H9 (cell line): ENCODE measurements at regions not wholly inside any gene's neighbourhood (a gene's known extent, or its start where the extent isn't known, plus 50 kb on each side); places are given as distances from the start of the nearest gene placed in this dataset.

Experiments used
- DNase-seq: peaks from one replicate; pipeline ENCODE4 v3.0.0-alpha.2; 2017
- H2AFZ ChIP-seq: one replicate; pipeline ENCODE4 v1.6.1; 2013; ENCODE audit warnings: mild to moderate bottlenecking, low read length, control low read depth, moderate library complexity
- H2AK5ac ChIP-seq: 2 replicates; pipeline ENCODE4 v1.6.1; 2013; ENCODE audit warnings: low read length, control low read depth, mixed read lengths; ENCODE audit not compliant: insufficient read length
- H2BK120ac ChIP-seq: one replicate; pipeline ENCODE4 v1.6.1; 2013; ENCODE audit warnings: low read depth, mild to moderate bottlenecking, low read length, control low read depth, inconsistent platforms; ENCODE audit not compliant: poor library complexity, severe bottlenecking
- H2BK12ac ChIP-seq: 2 replicates; pipeline ENCODE4 v1.6.1; 2013; ENCODE audit warnings: low read length, control low read depth, mixed read lengths, low read depth; ENCODE audit not compliant: insufficient read length
- H2BK15ac ChIP-seq: 2 replicates; pipeline ENCODE4 v1.6.1; 2013; ENCODE audit warnings: low read depth, low read length, control low read depth
- H2BK20ac ChIP-seq: one replicate; pipeline ENCODE4 v1.6.1; 2013; ENCODE audit warnings: low read depth, mild to moderate bottlenecking, low read length, control low read depth, inconsistent platforms; ENCODE audit not compliant: poor library complexity, severe bottlenecking
- H2BK5ac ChIP-seq: 2 replicates; pipeline ENCODE4 v1.6.1; 2013; ENCODE audit warnings: low read length, control low read depth, mixed read lengths; ENCODE audit not compliant: insufficient read length
- H3K14ac ChIP-seq: 2 replicates; pipeline ENCODE4 v1.6.1; 2013; ENCODE audit warnings: low read length, control low read depth; ENCODE audit not compliant: insufficient read depth
- H3K18ac ChIP-seq: 2 replicates; pipeline ENCODE4 v1.6.1; 2013; ENCODE audit warnings: low read depth, mild to moderate bottlenecking, mixed read lengths, low read length, control low read depth; ENCODE audit not compliant: insufficient read length
- H3K23ac ChIP-seq: 2 replicates; pipeline ENCODE4 v1.6.1; 2013; ENCODE audit warnings: low read length, control low read depth, mixed read lengths, low read depth; ENCODE audit not compliant: insufficient read length
- H3K23me2 ChIP-seq: 2 replicates; pipeline ENCODE4 v1.6.1; 2013; ENCODE audit warnings: low read depth, mild to moderate bottlenecking, mixed read lengths, low read length, control low read depth; ENCODE audit not compliant: insufficient read length, poor library complexity, severe bottlenecking
- H3K27ac ChIP-seq: 2 replicates; pipeline ENCODE4 v1.5.1; 2013; ENCODE audit warnings: low read length, control low read depth, mixed read lengths, low read depth; ENCODE audit not compliant: insufficient read length
- H3K27me3 ChIP-seq: 2 replicates; pipeline ENCODE4 v1.6.1; 2013; ENCODE audit warnings: low read length, control low read depth, inconsistent platforms; ENCODE audit not compliant: insufficient read depth
- H3K4ac ChIP-seq: 2 replicates; pipeline ENCODE4 v1.6.1; 2013; ENCODE audit warnings: low read depth, mild to moderate bottlenecking, control low read depth, inconsistent platforms, low read length, moderate library complexity
- H3K4me1 ChIP-seq: 2 replicates; pipeline ENCODE4 v1.6.1; 2013; ENCODE audit warnings: low read length, control low read depth, inconsistent platforms; ENCODE audit not compliant: insufficient read depth
- H3K4me2 ChIP-seq: 2 replicates; pipeline ENCODE4 v1.6.1; 2013; ENCODE audit warnings: low read length, control low read depth, mixed read lengths; ENCODE audit not compliant: insufficient read length, insufficient read depth
- H3K56ac ChIP-seq: 2 replicates; pipeline ENCODE4 v1.6.1; 2013; ENCODE audit warnings: low read depth, mild to moderate bottlenecking, mixed read lengths, low read length, control low read depth; ENCODE audit not compliant: insufficient read length
- H3K79me1 ChIP-seq: 2 replicates; pipeline ENCODE4 v1.6.1; 2013; ENCODE audit warnings: low read depth, mild to moderate bottlenecking, moderate library complexity, low read length, control low read depth, inconsistent platforms; ENCODE audit not compliant: insufficient read depth, poor library complexity, severe bottlenecking
- H3K79me2 ChIP-seq: 2 replicates; pipeline ENCODE4 v1.6.1; 2013; ENCODE audit warnings: low read length, control low read depth, inconsistent platforms; ENCODE audit not compliant: insufficient read depth
- H3K9ac ChIP-seq: 2 replicates; pipeline ENCODE4 v1.6.1; 2013; ENCODE audit warnings: low read length, control low read depth, mixed read lengths; ENCODE audit not compliant: insufficient read length; ENCODE audit errors: extremely low read depth
- H3K9me3 ChIP-seq: one replicate; pipeline ENCODE4 v1.6.1; 2013; ENCODE audit warnings: low read depth, low read length, inconsistent platforms; ENCODE audit not compliant: control insufficient read depth
- H3T11ph ChIP-seq: one replicate; pipeline ENCODE4 v1.6.1; 2013; ENCODE audit warnings: mild to moderate bottlenecking, low read length, control low read depth, inconsistent platforms
- H4K20me1 ChIP-seq: one replicate; pipeline ENCODE4 v1.6.1; 2013; ENCODE audit not compliant: control insufficient read depth, insufficient read length, insufficient read depth
- H4K5ac ChIP-seq: 2 replicates; pipeline ENCODE4 v1.6.1; 2013; ENCODE audit warnings: low read depth, mild to moderate bottlenecking, mixed read lengths, low read length, control low read depth; ENCODE audit not compliant: insufficient read length
- H4K8ac ChIP-seq: replicated peaks from 2 replicates; pipeline ENCODE4 v1.6.1; 2013; ENCODE audit warnings: low read length, control low read depth, mixed read lengths, low read depth; ENCODE audit not compliant: insufficient read length
- H4K91ac ChIP-seq: 2 replicates; pipeline ENCODE4 v1.6.1; 2013; ENCODE audit warnings: low read depth, mild to moderate bottlenecking, moderate library complexity, mixed read lengths, low read length, control low read depth; ENCODE audit not compliant: insufficient read length
- H3K27ac Mint-ChIP-seq, 3 experiments: 2 replicates in 2 of 3; 3 replicates in 1 of 3; pipeline ENCODE4 v1.8.0; 2020 to 2021; ENCODE audit warnings: mixed read lengths in 3 of 3, mild to moderate bottlenecking in 1 of 3, moderate library complexity in 1 of 3
- H3K27me3 Mint-ChIP-seq: 2 replicates; pipeline ENCODE4 v1.8.0; 2021; ENCODE audit warnings: low read depth, mild to moderate bottlenecking, moderate library complexity, mixed read lengths
- H3K36me3 Mint-ChIP-seq, 3 experiments: 2 replicates in 2 of 3; 3 replicates in 1 of 3; pipeline ENCODE4 v1.8.0; 2020 to 2021; ENCODE audit warnings: low read depth in 3 of 3, mixed read lengths in 3 of 3; ENCODE audit not compliant: insufficient read depth in 1 of 3
- H3K4me1 Mint-ChIP-seq, 2 experiments: 2 replicates each; pipeline ENCODE4 v1.8.0; 2020; ENCODE audit warnings: mixed read lengths in 2 of 2
- H3K4me3 Mint-ChIP-seq, 2 experiments: 2 replicates in 1 of 2; 3 replicates in 1 of 2; pipeline ENCODE4 v1.8.0; 2020 to 2021; ENCODE audit warnings: mild to moderate bottlenecking in 2 of 2, mixed read lengths in 2 of 2, moderate library complexity in 1 of 2
- H3K9me3 Mint-ChIP-seq, 2 experiments: 2 replicates in 1 of 2; 3 replicates in 1 of 2; pipeline ENCODE4 v1.8.0; 2020; ENCODE audit warnings: mild to moderate bottlenecking in 2 of 2, mixed read lengths in 2 of 2, moderate library complexity in 1 of 2
- WGBS: extraction: QIAGEN DNeasy Blood & Tissue Kit; methylation state at CpG from one replicate; pipeline ENCODE4 v1.1.7; 2013; ENCODE audit warnings: missing lambda C conversion rate, low lambda C conversion rate, mixed read lengths; ENCODE audit not compliant: insufficient read length; ENCODE audit errors: extremely low coverage; 5-methylcytosine and 5-hydroxymethylcytosine counted together
- TF ChIP-seq, protein P1 (sequence below): fragments of 200-600 bp; sonication (generic); conservative IDR thresholded peaks from 3 replicates; pipeline ENCODE4 v1.8.0; 2021; ENCODE audit warnings: antibody characterized with exemption, mild to moderate bottlenecking

DNA sequence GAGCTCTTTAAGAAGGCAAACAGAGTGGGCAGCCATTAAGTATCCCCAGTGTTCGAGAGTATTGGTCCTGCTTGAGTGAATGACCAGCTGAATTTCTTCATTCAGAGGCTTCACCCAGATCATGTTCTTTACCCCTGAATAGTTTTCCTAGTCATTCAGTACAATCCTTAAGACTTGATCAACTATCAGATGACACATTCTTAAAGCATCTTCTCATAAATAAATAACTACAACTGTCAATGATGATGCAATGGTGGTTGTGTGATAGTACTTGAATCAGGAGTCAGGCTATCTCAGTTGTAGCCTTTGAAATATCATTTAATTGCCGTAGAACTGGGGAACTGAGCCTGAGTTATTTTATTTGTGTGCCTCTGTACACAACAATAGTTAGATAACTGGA lies 416.8 kb upstream of the CCL2 start:
- Mint-ChIP-seq H3K4me3 (no peak overlapping the region), H3K27ac (no peak overlapping the region), H3K9me3 (no peaks in the 10 kb centered on the region), H3K4me1 (no peaks in the 10 kb centered on the region), H3K27me3 (peaks cover 11% of the 10 kb centered on the region), H3K36me3 (no peaks in the 10 kb centered on the region)
- Histone ChIP-seq H4K20me1 (no peaks in the 10 kb centered on the region), H3K79me1 (no peaks in the 10 kb centered on the region), H4K5ac (no peak overlapping the region), H2BK20ac (no peak overlapping the region), H2BK12ac (no peak overlapping the region), H3K23me2 (no peaks in the 10 kb centered on the region), H3K56ac (no peak overlapping the region), H2AK5ac (no peak overlapping the region), H2BK5ac (no peak overlapping the region), H3K14ac (no peak overlapping the region), H3K18ac (no peak overlapping the region), H3K9me3 (no peaks in the 10 kb centered on the region), H2AFZ (no peak overlapping the region), H3K9ac (no peak overlapping the region), H2BK120ac (no peak overlapping the region), H4K91ac (no peak overlapping the region), H2BK15ac (no peak overlapping the region), H3K79me2 (no peaks in the 10 kb centered on the region), H3K4me1 (no peaks in the 10 kb centered on the region), H3K27ac (no peak overlapping the region), H3K27me3 (no peaks in the 10 kb centered on the region), H3T11ph (no peak overlapping the region), H3K23ac (no peak overlapping the region), H3K4ac (no peak overlapping the region), H3K4me2 (no peak overlapping the region), H4K8ac (no peak overlapping the region)
- TF ChIP-seq, protein P1, sequence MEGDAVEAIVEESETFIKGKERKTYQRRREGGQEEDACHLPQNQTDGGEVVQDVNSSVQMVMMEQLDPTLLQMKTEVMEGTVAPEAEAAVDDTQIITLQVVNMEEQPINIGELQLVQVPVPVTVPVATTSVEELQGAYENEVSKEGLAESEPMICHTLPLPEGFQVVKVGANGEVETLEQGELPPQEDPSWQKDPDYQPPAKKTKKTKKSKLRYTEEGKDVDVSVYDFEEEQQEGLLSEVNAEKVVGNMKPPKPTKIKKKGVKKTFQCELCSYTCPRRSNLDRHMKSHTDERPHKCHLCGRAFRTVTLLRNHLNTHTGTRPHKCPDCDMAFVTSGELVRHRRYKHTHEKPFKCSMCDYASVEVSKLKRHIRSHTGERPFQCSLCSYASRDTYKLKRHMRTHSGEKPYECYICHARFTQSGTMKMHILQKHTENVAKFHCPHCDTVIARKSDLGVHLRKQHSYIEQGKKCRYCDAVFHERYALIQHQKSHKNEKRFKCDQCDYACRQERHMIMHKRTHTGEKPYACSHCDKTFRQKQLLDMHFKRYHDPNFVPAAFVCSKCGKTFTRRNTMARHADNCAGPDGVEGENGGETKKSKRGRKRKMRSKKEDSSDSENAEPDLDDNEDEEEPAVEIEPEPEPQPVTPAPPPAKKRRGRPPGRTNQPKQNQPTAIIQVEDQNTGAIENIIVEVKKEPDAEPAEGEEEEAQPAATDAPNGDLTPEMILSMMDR = no peak
- no CpG with 5 or more reads among the region's 2 CpGs for WGBS
- DNase-seq = no peak
